GM21526 (cell line): ENCODE measurements at regions not wholly inside any gene's neighbourhood (a gene's known extent, or its start where the extent isn't known, plus 50 kb on each side); places are given as distances from the start of the nearest gene placed in this dataset.

Source experiments
- ATAC-seq: cut with Tn5 transposase; IDR thresholded peaks from one replicate; pipeline ENCODE4 v1.9.1; 2021; ENCODE audit warnings: moderate library complexity; ENCODE audit not compliant: unreplicated experiment, low FRiP score

GRCh38 chrX:2608638-2609430 lies 82.3 kb upstream of the CD99 start:
- peak; percentile 92 for ATAC-seq

- no peak for ATAC-seq
Measured at GRCh38 chrX:2607113-2607512, 84.0 kb upstream of the CD99 start.

- ATAC-seq = no peak
Measured at GRCh38 chrX:2600564-2600963, 90.5 kb upstream of the CD99 start.

- no peak for ATAC-seq
Measured at GRCh38 chrX:2596555-2597255, 94.4 kb upstream of the CD99 start.

- ATAC-seq = no peak
Measured at GRCh38 chrX:2596045-2596444, 95.0 kb upstream of the CD99 start.

GRCh38 chrX:2595258-2595657 lies 94.5 kb upstream of the DHRSX start:
- no peak for ATAC-seq

GRCh38 chrX:2594491-2594890 lies 93.7 kb upstream of the DHRSX start:
- ATAC-seq = no peak

- no peak for ATAC-seq
Measured at GRCh38 chrX:2592279-2592678, 91.5 kb upstream of the DHRSX start.

- no peak for ATAC-seq
Measured at GRCh38 chrX:2589186-2590020, 88.6 kb upstream of the DHRSX start.

GRCh38 chrX:2588049-2588448 lies 87.3 kb upstream of the DHRSX start:
- ATAC-seq = no peak

GRCh38 chrX:2587146-2587545 lies 86.4 kb upstream of the DHRSX start:
- ATAC-seq = no peak

GRCh38 chrX:2585158-2585470 lies 84.3 kb upstream of the DHRSX start:
- no peak for ATAC-seq

GRCh38 chrX:2584251-2585157 lies 83.7 kb upstream of the DHRSX start:
- no peak for ATAC-seq

GRCh38 chrX:2583194-2584162 lies 82.7 kb upstream of the DHRSX start:
- no peak for ATAC-seq

GRCh38 chrX:2582667-2583066 lies 81.9 kb upstream of the DHRSX start:
- ATAC-seq = no peak

GRCh38 chrX:2581296-2581695 lies 80.5 kb upstream of the DHRSX start:
- ATAC-seq = no peak

- ATAC-seq = no peak
Measured at GRCh38 chrX:2578864-2579263, 78.1 kb upstream of the DHRSX start.

GRCh38 chrX:2577844-2578466 lies 77.2 kb upstream of the DHRSX start:
- no peak for ATAC-seq

GRCh38 chrX:2576793-2577192 lies 76.0 kb upstream of the DHRSX start:
- no peak for ATAC-seq
